Osteocyte (in vitro differentiated cells): ENCODE measurements at regions not wholly inside any gene's neighbourhood (a gene's known extent, or its start where the extent isn't known, plus 50 kb on each side); places are given as distances from the start of the nearest gene placed in this dataset.
A peak's percentile ranks its signal among the peaks of the same experiment; 100 is the strongest.

Experiments used
- DNase-seq: peaks from one replicate; pipeline ENCODE4 v3.0.0; 2021; ENCODE audit warnings: mixed read lengths; ENCODE audit not compliant: unreplicated experiment; ENCODE audit errors: extremely low spot score
- H3K27ac Mint-ChIP-seq: one replicate; pipeline ENCODE4 v1.8.0; 2021; ENCODE audit warnings: mild to moderate bottlenecking, mixed read lengths; ENCODE audit not compliant: unreplicated experiment
- H3K27me3 Mint-ChIP-seq: one replicate; pipeline ENCODE4 v1.8.0; 2021; ENCODE audit warnings: mixed read lengths; ENCODE audit not compliant: unreplicated experiment
- H3K36me3 Mint-ChIP-seq: one replicate; pipeline ENCODE4 v1.8.0; 2021; ENCODE audit warnings: mixed read lengths; ENCODE audit not compliant: unreplicated experiment
- H3K4me1 Mint-ChIP-seq: one replicate; pipeline ENCODE4 v1.8.0; 2021; ENCODE audit warnings: mixed read lengths; ENCODE audit not compliant: unreplicated experiment
- H3K4me3 Mint-ChIP-seq: one replicate; pipeline ENCODE4 v1.8.0; 2021; ENCODE audit warnings: mild to moderate bottlenecking, moderate library complexity, mixed read lengths; ENCODE audit not compliant: unreplicated experiment
- H3K9me3 Mint-ChIP-seq: one replicate; pipeline ENCODE4 v1.8.0; 2021; ENCODE audit warnings: mixed read lengths; ENCODE audit not compliant: unreplicated experiment
- CTCF ChIP-seq: fragments of 200-600 bp; sonication (generic); IDR thresholded peaks from 2 replicates; pipeline ENCODE4 v1.5.0; 2021; ENCODE audit warnings: antibody characterized with exemption, mild to moderate bottlenecking, moderate library complexity

GRCh38 chr12:4056910-4057845 lies 184.0 kb upstream of the PARP11 start:
- no peak for TF ChIP-seq CTCF
- Mint-ChIP-seq H3K36me3 (no peaks in the 10 kb centered on the region), H3K9me3 (no peaks in the 10 kb centered on the region), H3K4me3 (no peak overlapping the region), H3K27ac (no peak overlapping the region), H3K27me3 (peaks cover 16% of the 10 kb centered on the region), H3K4me1 (no peaks in the 10 kb centered on the region)
- DNase-seq = no peak

GRCh38 chr12:4054630-4055029 lies 181.4 kb upstream of the PARP11 start:
- Mint-ChIP-seq H3K27me3 (peaks cover 26% of the 10 kb centered on the region), H3K27ac (no peak overlapping the region), H3K9me3 (no peaks in the 10 kb centered on the region), H3K36me3 (no peaks in the 10 kb centered on the region), H3K4me3 (no peak overlapping the region), H3K4me1 (no peaks in the 10 kb centered on the region)
- TF ChIP-seq CTCF = no peak
- no peak for DNase-seq

- H3K4me1 Mint-ChIP-seq = no peaks in the 10 kb centered on the region
- TF ChIP-seq CTCF = no peak
- no peak overlapping the region for H3K27ac Mint-ChIP-seq
- H3K36me3 Mint-ChIP-seq = no peaks in the 10 kb centered on the region
- no peak for DNase-seq
- no peaks in the 10 kb centered on the region for H3K9me3 Mint-ChIP-seq
- H3K4me3 Mint-ChIP-seq = no peak overlapping the region
- peaks cover 34% of the 10 kb centered on the region for H3K27me3 Mint-ChIP-seq
Measured at GRCh38 chr12:4052691-4053090, 179.5 kb upstream of the PARP11 start.

- peaks cover 34% of the 10 kb centered on the region for H3K27me3 Mint-ChIP-seq
- no peak for TF ChIP-seq CTCF
- H3K9me3 Mint-ChIP-seq = no peaks in the 10 kb centered on the region
- peak; percentile 11 for DNase-seq
- no peak overlapping the region for H3K27ac Mint-ChIP-seq
- H3K36me3 Mint-ChIP-seq = no peaks in the 10 kb centered on the region
- no peak overlapping the region for H3K4me3 Mint-ChIP-seq
- H3K4me1 Mint-ChIP-seq = no peaks in the 10 kb centered on the region
Measured at GRCh38 chr12:4051596-4051995, 178.4 kb upstream of the PARP11 start.

- Mint-ChIP-seq H3K4me1 (no peaks in the 10 kb centered on the region), H3K27me3 (peaks cover 32% of the 10 kb centered on the region), H3K4me3 (no peak overlapping the region)
Measured at GRCh38 chr12:4050340-4050739, 177.1 kb upstream of the PARP11 start.

More at GRCh38 chr12:4050340-4050739, 177.1 kb upstream of the PARP11 start:
- DNase-seq = peak; percentile 72
- no peak for TF ChIP-seq CTCF
- Mint-ChIP-seq H3K36me3 (no peaks in the 10 kb centered on the region), H3K9me3 (no peaks in the 10 kb centered on the region), H3K27ac (no peak overlapping the region)
